OCI-LY1 (cell line): ENCODE measurements at regions not wholly inside any gene's neighbourhood (a gene's known extent, or its start where the extent isn't known, plus 50 kb on each side); places are given as distances from the start of the nearest gene placed in this dataset.

ENCODE experiments used
- H2AFZ ChIP-seq: fragments of 200-600 bp; sonication (generic), shearing (Covaris generic); 2 replicates; pipeline ENCODE4 v1.6.0; 2014; ENCODE audit warnings: antibody characterized with exemption, mild to moderate bottlenecking, low read length
- H3F3A ChIP-seq: fragments of 200-600 bp; sonication (generic), shearing (Covaris generic); 2 replicates; pipeline ENCODE4 v1.6.0; 2014; ENCODE audit warnings: mild to moderate bottlenecking, antibody characterized with exemption, low read length, moderate library complexity; ENCODE audit not compliant: insufficient read depth
- H3K27ac ChIP-seq: fragments of 200-600 bp; sonication (generic); 2 replicates; pipeline ENCODE4 v1.5.1; 2014; ENCODE audit warnings: low read length, mixed run types, mild to moderate bottlenecking, low read depth; ENCODE audit not compliant: poor library complexity, severe bottlenecking
- H3K27me3 ChIP-seq: fragments of 200-600 bp; sonication (generic); 2 replicates; pipeline ENCODE4 v1.6.0; 2014; ENCODE audit warnings: antibody characterized with exemption, mild to moderate bottlenecking, low read length, moderate library complexity; ENCODE audit not compliant: insufficient read depth
- H3K36me3 ChIP-seq: fragments of 200-600 bp; sonication (generic); 2 replicates; pipeline ENCODE4 v1.6.1; 2014; ENCODE audit warnings: mild to moderate bottlenecking, antibody characterized with exemption, low read length, moderate library complexity, mixed read lengths; ENCODE audit not compliant: insufficient read depth
- H3K4me1 ChIP-seq: fragments of 200-600 bp; sonication (generic); 2 replicates; pipeline ENCODE4 v1.5.1; 2014; ENCODE audit warnings: mild to moderate bottlenecking, low read length, moderate library complexity; ENCODE audit not compliant: insufficient read depth, severe bottlenecking
- H3K4me2 ChIP-seq: fragments of 200-600 bp; sonication (generic), shearing (Covaris generic); 2 replicates; pipeline ENCODE4 v1.6.1; 2014; ENCODE audit warnings: low read length
- H3K4me3 ChIP-seq: fragments of 200-600 bp; sonication (generic); 2 replicates; pipeline ENCODE4 v1.5.1; 2014; ENCODE audit warnings: low read length, low read depth, mild to moderate bottlenecking, mixed read lengths; ENCODE audit not compliant: poor library complexity, severe bottlenecking
- H3K79me2 ChIP-seq: fragments of 200-600 bp; shearing (Covaris generic); 2 replicates; pipeline ENCODE4 v1.6.1; 2016; ENCODE audit warnings: mixed run types, low read length, mixed read lengths; ENCODE audit not compliant: insufficient read depth
- H3K9ac ChIP-seq: fragments of 200-600 bp; sonication (generic), shearing (Covaris generic); 2 replicates; pipeline ENCODE4 v1.6.1; 2014; ENCODE audit warnings: mild to moderate bottlenecking, low read length, mixed read lengths
- H3K9me2 ChIP-seq: fragments of 200-600 bp; sonication (generic), shearing (Covaris generic); 2 replicates; pipeline ENCODE4 v1.6.1; 2014; ENCODE audit warnings: low read depth, mild to moderate bottlenecking, low read length, mixed read lengths
- H3K9me3 ChIP-seq: fragments of 200-600 bp; shearing (Covaris generic); 2 replicates; pipeline ENCODE4 v1.6.1; 2014; ENCODE audit warnings: low read length, mixed read lengths
- H4K20me1 ChIP-seq: fragments of 200-600 bp; sonication (generic), shearing (Covaris generic); 2 replicates; pipeline ENCODE4 v1.6.0; 2016; ENCODE audit warnings: mild to moderate bottlenecking, low read length; ENCODE audit not compliant: insufficient read depth
- CTCF ChIP-seq: fragments of 200-600 bp; sonication (generic), shearing (Covaris generic); IDR thresholded peaks from 2 replicates; pipeline ENCODE4 v1.5.1; 2017; ENCODE audit warnings: mild to moderate bottlenecking, antibody characterized with exemption, low read length, moderate library complexity, mixed read lengths
- EZH2 ChIP-seq: fragments of 200-600 bp; sonication (generic), shearing (Covaris generic); IDR thresholded peaks from 2 replicates; pipeline ENCODE4 v1.8.0; 2017; ENCODE audit warnings: borderline replicate concordance, mixed run types, mild to moderate bottlenecking, antibody characterized with exemption, low read length, moderate library complexity, mixed read lengths

GRCh38 chr2:17255071-17255470 lies 263.2 kb downstream of the RAD51AP2 start:
- Histone ChIP-seq H3K9ac (no peak overlapping the region), H3K27ac (no peak overlapping the region), H3K4me1 (no peaks in the 10 kb centered on the region), H3K4me2 (no peak overlapping the region), H3K36me3 (no peaks in the 10 kb centered on the region), H3K9me2 (no peaks in the 10 kb centered on the region), H3K9me3 (no peaks in the 10 kb centered on the region), H3F3A (no peaks in the 10 kb centered on the region), H4K20me1 (no peaks in the 10 kb centered on the region), H3K79me2 (no peaks in the 10 kb centered on the region), H3K4me3 (no peak overlapping the region), H2AFZ (no peak overlapping the region), H3K27me3 (no peaks in the 10 kb centered on the region)
- TF ChIP-seq CTCF (no peak), EZH2 (no peak)

- no peaks in the 10 kb centered on the region for H3K36me3 ChIP-seq
- no peaks in the 10 kb centered on the region for H4K20me1 ChIP-seq
- no peaks in the 10 kb centered on the region for H3K4me1 ChIP-seq
- H3K79me2 ChIP-seq = no peaks in the 10 kb centered on the region
- H3K27ac ChIP-seq = no peak overlapping the region
- TF ChIP-seq EZH2 = no peak
- no peak for TF ChIP-seq CTCF
- H3K4me3 ChIP-seq = no peak overlapping the region
- H2AFZ ChIP-seq = no peak overlapping the region
- no peaks in the 10 kb centered on the region for H3F3A ChIP-seq
- H3K4me2 ChIP-seq = no peak overlapping the region
- H3K9me3 ChIP-seq = no peaks in the 10 kb centered on the region
- H3K9me2 ChIP-seq = no peaks in the 10 kb centered on the region
- no peaks in the 10 kb centered on the region for H3K27me3 ChIP-seq
- no peak overlapping the region for H3K9ac ChIP-seq
These were observed 263.8 kb downstream of the RAD51AP2 start for GRCh38 chr2:17254421-17254820.

- no peaks in the 10 kb centered on the region for H3K9me2 ChIP-seq
- H4K20me1 ChIP-seq = no peaks in the 10 kb centered on the region
- H3K36me3 ChIP-seq = no peaks in the 10 kb centered on the region
- H3K79me2 ChIP-seq = no peaks in the 10 kb centered on the region
- H2AFZ ChIP-seq = no peak overlapping the region
- no peak overlapping the region for H3K4me3 ChIP-seq
- no peaks in the 10 kb centered on the region for H3F3A ChIP-seq
- no peaks in the 10 kb centered on the region for H3K27me3 ChIP-seq
- H3K9me3 ChIP-seq = no peaks in the 10 kb centered on the region
- TF ChIP-seq CTCF (no peak), EZH2 (no peak)
- no peak overlapping the region for H3K4me2 ChIP-seq
- no peak overlapping the region for H3K9ac ChIP-seq
- no peaks in the 10 kb centered on the region for H3K4me1 ChIP-seq
- no peak overlapping the region for H3K27ac ChIP-seq
These were observed 266.0 kb downstream of the RAD51AP2 start for GRCh38 chr2:17252258-17252657.
